ENCODE measurements at regions not wholly inside any gene's neighbourhood (a gene's known extent, or its start where the extent isn't known, plus 50 kb on each side); places are given as distances from the start of the nearest gene placed in this dataset.

DNA sequence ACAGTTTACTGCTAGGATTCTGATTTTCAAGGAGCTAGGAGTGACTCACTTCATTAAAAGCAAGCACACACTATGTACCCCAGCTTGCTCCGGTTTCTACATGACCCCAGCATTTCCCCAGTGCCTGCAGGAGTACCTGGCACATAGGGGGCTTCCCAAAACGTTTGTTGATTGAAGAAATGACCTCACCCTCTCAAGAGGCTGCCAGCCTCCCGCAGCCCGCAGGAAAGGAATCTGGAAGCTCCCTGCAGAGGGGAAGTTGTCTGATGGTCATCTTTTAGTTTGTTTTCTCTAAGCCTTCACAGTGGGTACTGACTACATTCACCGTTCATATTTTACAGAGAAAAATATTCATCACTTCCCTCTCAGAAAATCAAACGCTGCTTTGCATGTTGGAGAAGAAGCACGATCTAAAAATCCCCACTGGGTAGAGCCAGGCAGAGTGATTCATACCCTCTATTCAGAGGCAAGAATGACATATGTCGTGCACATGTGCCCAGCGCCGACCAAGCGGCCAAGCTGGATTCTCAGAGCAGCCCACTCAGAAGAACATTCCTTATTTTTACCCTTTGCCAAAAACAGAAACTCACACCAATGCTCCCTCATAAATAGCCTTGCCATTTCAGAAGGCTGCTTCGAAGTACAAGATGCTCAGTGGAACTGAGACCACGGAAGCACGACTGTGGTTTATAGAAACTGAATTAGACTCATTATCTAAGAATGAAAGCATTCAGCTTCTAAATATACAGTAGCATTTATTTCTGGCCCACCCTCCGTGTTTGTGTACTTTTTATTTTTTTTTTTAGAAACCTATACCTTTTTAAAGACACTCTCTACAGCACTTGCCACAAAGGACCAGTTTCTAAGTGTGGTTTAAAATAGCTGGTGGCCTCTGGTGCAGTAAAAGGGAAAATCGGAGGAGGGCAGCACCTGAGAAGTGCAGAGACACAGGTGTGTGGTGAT is 143.2 kb downstream of the MIS18A start:
- TF ChIP-seq, protein P1, sequence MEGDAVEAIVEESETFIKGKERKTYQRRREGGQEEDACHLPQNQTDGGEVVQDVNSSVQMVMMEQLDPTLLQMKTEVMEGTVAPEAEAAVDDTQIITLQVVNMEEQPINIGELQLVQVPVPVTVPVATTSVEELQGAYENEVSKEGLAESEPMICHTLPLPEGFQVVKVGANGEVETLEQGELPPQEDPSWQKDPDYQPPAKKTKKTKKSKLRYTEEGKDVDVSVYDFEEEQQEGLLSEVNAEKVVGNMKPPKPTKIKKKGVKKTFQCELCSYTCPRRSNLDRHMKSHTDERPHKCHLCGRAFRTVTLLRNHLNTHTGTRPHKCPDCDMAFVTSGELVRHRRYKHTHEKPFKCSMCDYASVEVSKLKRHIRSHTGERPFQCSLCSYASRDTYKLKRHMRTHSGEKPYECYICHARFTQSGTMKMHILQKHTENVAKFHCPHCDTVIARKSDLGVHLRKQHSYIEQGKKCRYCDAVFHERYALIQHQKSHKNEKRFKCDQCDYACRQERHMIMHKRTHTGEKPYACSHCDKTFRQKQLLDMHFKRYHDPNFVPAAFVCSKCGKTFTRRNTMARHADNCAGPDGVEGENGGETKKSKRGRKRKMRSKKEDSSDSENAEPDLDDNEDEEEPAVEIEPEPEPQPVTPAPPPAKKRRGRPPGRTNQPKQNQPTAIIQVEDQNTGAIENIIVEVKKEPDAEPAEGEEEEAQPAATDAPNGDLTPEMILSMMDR (IDR thresholded peaks at IDR 0.05; ENCODE audit: insufficient read depth, low read length, missing control alignments) = no peak
- CTCF ChIA-PET = no interaction called here
- peak overlapping the region; percentile 3; the same call in 1 of the 2 replicates for H3K4me3 ChIP-seq (ENCODE audit: low read depth, low read length)
- POLR2A ChIA-PET = no interaction called here
- no peak for DNase-seq (ENCODE audit: low read depth, low spot score)

DNA sequence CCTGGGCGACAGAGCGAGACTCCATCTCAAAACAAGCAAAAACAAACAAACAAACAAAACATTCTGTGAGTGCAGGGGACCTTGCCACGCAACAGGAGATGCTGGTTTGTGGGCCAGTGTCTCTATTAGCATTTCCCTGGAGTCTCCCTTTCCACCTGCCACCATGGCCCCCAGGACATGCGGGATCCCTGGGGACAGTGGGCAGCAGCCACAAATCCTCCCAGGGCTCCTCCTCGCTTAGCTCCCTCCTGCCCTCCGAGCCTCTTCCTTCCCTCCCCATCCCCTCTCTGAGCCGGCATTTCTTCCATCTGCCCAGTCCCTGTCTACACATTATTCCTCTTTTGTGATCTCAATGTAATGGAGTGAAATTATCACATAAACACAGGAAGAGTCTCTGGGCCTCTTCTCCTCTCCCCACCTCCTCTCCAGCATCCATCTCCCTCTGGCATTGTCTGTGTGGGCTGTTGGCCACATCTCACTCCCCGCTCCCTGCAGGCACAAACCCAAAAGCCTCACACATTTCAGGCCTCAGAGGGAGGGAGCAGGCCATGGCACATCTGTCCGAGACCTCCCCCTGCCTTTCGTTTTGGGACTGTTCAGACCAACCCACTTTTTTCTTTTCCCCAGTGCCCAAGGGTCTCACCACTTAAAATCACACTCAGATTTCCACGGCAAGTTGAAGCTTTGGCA is 144.3 kb downstream of the MIS18A start:
- CTCF ChIA-PET = no interaction called here

DNA sequence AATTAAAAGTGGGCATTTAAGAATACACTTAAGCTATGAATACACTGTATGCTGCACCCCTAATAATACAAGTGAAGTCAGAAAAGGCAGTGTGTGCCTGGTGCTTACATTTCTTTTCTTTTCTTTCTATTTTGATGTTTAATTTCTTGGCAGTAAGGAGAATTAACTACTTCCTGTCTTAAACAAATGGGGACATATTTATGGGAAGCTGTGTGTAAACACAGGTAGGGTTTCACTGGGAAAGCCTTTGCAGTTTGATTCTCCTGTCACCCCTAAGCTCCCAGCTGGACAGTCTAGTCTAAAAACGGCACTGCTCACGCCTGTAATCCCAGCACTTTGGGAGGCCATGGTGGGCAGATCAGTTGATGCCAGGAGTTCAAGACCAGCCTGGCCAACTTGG is 146.0 kb downstream of the MIS18A start:
- no peak overlapping the region for H3K4me3 ChIP-seq (ENCODE audit: low read depth, low read length)
- POLR2A ChIA-PET = no interaction called here
- DNase-seq (ENCODE audit: low read depth, low spot score) = no peak
- CTCF ChIA-PET = interaction anchor here (1.3 kb wide), 1 partner anchor 267 kb away, joined by 3 read pairs; no protein-coding TSS in a partner anchor
- TF ChIP-seq, protein P1 (IDR thresholded peaks at IDR 0.05; ENCODE audit: insufficient read depth, low read length, missing control alignments) = no peak

More for the DNA sequence above, 144.3 kb downstream of the MIS18A start:
- TF ChIP-seq, protein P1 (IDR thresholded peaks at IDR 0.05; ENCODE audit: insufficient read depth, low read length, missing control alignments) = no peak
- no peak overlapping the region for H3K4me3 ChIP-seq (ENCODE audit: low read depth, low read length)
- POLR2A ChIA-PET = no interaction called here
- DNase-seq (ENCODE audit: low read depth, low spot score) = no peak

DNA sequence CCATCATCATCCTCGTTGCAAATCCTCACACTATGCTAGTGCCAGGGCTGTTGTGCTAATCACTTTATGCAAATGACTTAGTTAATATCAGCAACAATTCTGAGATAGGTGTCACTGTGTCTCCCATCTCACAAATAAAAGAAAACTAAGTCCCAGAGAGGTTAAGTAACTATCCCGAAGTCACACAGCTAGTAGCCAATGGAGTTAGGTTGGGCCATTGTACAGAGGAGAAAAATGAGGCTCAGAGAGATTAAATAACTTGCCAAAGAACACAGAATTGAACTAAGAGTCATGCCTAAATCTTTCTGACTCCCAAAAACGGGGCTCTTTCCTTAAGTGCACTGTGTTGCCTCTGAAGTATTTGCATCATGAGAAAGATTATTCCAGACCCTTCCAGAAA is 146.4 kb downstream of the MIS18A start:
- ChIA-PET CTCF (interaction anchor here (1.3 kb wide), 1 partner anchor 267 kb away, joined by 3 read pairs; no protein-coding TSS in a partner anchor), POLR2A (no interaction called here)
- H3K4me3 ChIP-seq (ENCODE audit: low read depth, low read length) = no peak overlapping the region
- DNase-seq (ENCODE audit: low read depth, low spot score) = no peak
- TF ChIP-seq, protein P1 (IDR thresholded peaks at IDR 0.05; ENCODE audit: insufficient read depth, low read length, missing control alignments) = no peak

DNA sequence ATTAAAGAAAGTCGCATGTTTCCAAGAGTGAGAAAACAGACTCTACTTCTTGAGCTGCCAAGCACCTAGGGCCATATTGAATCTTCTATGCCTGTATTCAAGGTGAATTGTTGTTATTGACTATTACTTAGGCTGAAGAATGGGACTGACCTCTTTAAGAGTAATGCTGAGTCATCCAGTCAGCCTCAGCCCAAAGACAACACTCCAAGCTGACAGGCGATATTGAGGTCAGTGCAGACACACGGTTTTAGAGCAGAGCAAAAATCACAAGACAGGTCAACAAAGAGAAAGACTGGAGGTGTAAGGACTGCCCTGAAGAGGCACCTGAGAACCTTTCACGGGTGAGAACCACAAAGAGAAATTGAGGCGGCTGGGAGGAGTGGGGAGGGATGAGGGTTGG is 146.9 kb downstream of the MIS18A start:
- no peak overlapping the region for H3K4me3 ChIP-seq (ENCODE audit: low read depth, low read length)
- DNase-seq (ENCODE audit: low read depth, low spot score) = no peak
- ChIA-PET CTCF (interaction anchor here (1.3 kb wide), 1 partner anchor 266 kb away, joined by 3 read pairs; no protein-coding TSS in a partner anchor), POLR2A (no interaction called here)
- TF ChIP-seq, protein P1 (IDR thresholded peaks at IDR 0.05; ENCODE audit: insufficient read depth, low read length, missing control alignments) = no peak

DNA sequence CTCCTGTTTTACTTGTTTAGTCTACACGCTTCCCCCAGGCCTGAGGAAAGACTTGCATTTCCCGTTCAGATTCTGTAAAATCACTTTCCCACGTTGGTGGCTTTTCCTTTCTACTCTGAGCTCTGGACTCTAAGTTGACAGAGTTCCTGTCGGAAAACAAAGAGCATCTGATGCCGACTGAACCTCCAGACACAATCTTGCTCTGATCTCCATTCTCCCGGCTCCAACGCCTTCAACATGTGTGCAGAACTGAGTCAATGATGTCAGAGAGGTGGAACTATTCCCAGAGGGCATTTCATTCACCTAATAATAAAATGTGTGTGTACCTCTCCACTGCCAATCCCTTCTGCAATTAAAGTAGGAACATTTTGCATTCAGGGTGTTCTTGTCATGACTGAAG is 147.7 kb downstream of the MIS18A start:
- TF ChIP-seq, protein P1 (IDR thresholded peaks at IDR 0.05; ENCODE audit: insufficient read depth, low read length, missing control alignments) = no peak
- H3K4me3 ChIP-seq (ENCODE audit: low read depth, low read length) = no peak overlapping the region
- POLR2A ChIA-PET = no interaction called here
- CTCF ChIA-PET = no interaction called here
- DNase-seq (ENCODE audit: low read depth, low spot score) = no peak
